ENCODE measurements at regions not wholly inside any gene's neighbourhood (a gene's known extent, or its start where the extent isn't known, plus 50 kb on each side); places are given as distances from the start of the nearest gene placed in this dataset.

DNA sequence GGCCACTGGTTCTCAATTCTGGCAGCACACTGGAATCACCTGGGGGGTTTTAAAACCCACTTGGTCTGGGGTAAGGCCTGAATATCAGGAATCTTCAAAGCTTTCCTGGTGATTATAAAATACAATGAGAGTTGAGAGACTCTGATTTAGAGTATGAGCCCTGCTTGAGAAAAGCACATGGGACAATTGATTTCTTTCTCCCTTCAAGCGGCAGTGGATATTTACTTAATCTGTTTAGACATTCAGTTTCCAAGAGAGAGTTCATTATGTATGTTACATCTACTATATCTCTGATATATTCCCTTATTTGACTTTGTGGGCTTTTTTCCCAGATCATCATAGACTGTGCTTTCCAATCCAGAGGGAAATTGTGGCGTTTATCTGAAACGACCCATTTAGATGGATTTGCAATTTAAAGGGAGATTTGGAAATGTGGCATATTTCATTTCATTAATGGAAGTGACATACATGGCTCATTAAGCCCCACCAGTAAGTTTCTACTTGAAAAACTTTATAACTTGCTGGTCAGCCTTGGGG is 171.2 kb upstream of the PFN2 start (continued):
- TF ChIP-seq, protein P1, sequence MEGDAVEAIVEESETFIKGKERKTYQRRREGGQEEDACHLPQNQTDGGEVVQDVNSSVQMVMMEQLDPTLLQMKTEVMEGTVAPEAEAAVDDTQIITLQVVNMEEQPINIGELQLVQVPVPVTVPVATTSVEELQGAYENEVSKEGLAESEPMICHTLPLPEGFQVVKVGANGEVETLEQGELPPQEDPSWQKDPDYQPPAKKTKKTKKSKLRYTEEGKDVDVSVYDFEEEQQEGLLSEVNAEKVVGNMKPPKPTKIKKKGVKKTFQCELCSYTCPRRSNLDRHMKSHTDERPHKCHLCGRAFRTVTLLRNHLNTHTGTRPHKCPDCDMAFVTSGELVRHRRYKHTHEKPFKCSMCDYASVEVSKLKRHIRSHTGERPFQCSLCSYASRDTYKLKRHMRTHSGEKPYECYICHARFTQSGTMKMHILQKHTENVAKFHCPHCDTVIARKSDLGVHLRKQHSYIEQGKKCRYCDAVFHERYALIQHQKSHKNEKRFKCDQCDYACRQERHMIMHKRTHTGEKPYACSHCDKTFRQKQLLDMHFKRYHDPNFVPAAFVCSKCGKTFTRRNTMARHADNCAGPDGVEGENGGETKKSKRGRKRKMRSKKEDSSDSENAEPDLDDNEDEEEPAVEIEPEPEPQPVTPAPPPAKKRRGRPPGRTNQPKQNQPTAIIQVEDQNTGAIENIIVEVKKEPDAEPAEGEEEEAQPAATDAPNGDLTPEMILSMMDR (IDR thresholded peaks at IDR 0.05), result no peak
- TF ChIP-seq ZNF416 (CRISPR knock-in tag; IDR thresholded peaks at IDR 0.05), result no peak
- TF ChIP-seq GTF2I (CRISPR knock-in tag; conservative IDR thresholded peaks at IDR 0.05), result no peak
- no peak for TF ChIP-seq PRRX2 (CRISPR knock-in tag; IDR thresholded peaks at IDR 0.05)
- TF ChIP-seq GABPB1 (CRISPR knock-in tag; IDR thresholded peaks at IDR 0.05), result no peak
- no peak for TF ChIP-seq AFF4 (CRISPR knock-in tag; IDR thresholded peaks at IDR 0.05; ENCODE audit: borderline replicate concordance)
- no peak for TF ChIP-seq TP53 (CRISPR knock-in tag; IDR thresholded peaks at IDR 0.05)
- no peak for TF ChIP-seq E2F5 (CRISPR knock-in tag; IDR thresholded peaks at IDR 0.05)
- no peak for TF ChIP-seq ATF6 (CRISPR knock-in tag; IDR thresholded peaks at IDR 0.05)
- TF ChIP-seq MLX (CRISPR knock-in tag; IDR thresholded peaks at IDR 0.05), result no peak
- no peak for TF ChIP-seq E2F1 (CRISPR knock-in tag; IDR thresholded peaks at IDR 0.05)
- no peak for TF ChIP-seq CREB1 (CRISPR knock-in tag; IDR thresholded peaks at IDR 0.05)
- no peak for TF ChIP-seq OVOL2 (CRISPR knock-in tag; IDR thresholded peaks at IDR 0.05; ENCODE audit: borderline replicate concordance)
- TF ChIP-seq AR (CRISPR knock-in tag; IDR thresholded peaks at IDR 0.05), result no peak
